ENCODE measurements at regions not wholly inside any gene's neighbourhood (a gene's known extent, or its start where the extent isn't known, plus 50 kb on each side); places are given as distances from the start of the nearest gene placed in this dataset.

- Mint-ChIP-seq H3K36me3 (ENCODE audit: insufficient read depth, unreplicated experiment) (no peaks in the 10 kb centered on the region), H3K4me1 (ENCODE audit: insufficient read depth, unreplicated experiment) (peaks cover 20% of the 10 kb centered on the region), H3K9me3 (ENCODE audit: unreplicated experiment) (peaks cover 10% of the 10 kb centered on the region), H3K27me3 (ENCODE audit: insufficient read depth, unreplicated experiment) (no peaks in the 10 kb centered on the region), H3K4me3 (ENCODE audit: unreplicated experiment) (no peak overlapping the region), H3K27ac (ENCODE audit: low read depth, unreplicated experiment) (no peak overlapping the region)
- ChIA-PET POLR2A (no interaction called here), CTCF (no interaction called here)
- intact Hi-C loops (cut with micrococcal nuclease): no loop called here
- DNase-seq (ENCODE audit: unreplicated experiment): peak; percentile 53
- TF ChIP-seq, protein P1, sequence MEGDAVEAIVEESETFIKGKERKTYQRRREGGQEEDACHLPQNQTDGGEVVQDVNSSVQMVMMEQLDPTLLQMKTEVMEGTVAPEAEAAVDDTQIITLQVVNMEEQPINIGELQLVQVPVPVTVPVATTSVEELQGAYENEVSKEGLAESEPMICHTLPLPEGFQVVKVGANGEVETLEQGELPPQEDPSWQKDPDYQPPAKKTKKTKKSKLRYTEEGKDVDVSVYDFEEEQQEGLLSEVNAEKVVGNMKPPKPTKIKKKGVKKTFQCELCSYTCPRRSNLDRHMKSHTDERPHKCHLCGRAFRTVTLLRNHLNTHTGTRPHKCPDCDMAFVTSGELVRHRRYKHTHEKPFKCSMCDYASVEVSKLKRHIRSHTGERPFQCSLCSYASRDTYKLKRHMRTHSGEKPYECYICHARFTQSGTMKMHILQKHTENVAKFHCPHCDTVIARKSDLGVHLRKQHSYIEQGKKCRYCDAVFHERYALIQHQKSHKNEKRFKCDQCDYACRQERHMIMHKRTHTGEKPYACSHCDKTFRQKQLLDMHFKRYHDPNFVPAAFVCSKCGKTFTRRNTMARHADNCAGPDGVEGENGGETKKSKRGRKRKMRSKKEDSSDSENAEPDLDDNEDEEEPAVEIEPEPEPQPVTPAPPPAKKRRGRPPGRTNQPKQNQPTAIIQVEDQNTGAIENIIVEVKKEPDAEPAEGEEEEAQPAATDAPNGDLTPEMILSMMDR (IDR thresholded peaks at IDR 0.05; ENCODE audit: unreplicated experiment): no peak
- no TSS peak for BruUV-seq (replicated peaks)
These were observed 124.9 kb upstream of the MED13L start for GRCh38 chr12:116402163-116402939.

DNA sequence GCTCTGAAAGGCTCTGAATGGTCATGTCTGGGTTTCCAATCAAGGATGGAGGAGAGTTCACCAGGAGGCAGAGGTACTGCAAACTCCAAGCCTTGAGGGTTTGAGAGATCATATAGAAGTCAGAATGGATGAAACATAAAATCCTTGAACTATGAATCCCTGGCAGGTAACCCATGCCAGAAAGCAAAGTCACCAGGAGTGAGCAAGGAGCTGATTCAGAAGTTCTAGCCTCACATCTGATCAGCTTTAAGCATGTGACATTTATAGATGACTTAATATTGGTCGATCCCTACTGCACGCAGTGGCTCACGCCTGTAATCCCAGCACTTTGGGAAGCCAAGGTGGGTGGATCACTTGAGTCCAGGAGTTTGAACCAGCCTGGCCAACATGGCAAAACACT, 126.1 kb upstream of the MED13L start:
- CTCF ChIA-PET: interaction anchor here (0.8 kb wide), 1 partner anchor 156 kb away, joined by 4 read pairs; no protein-coding TSS in a partner anchor
- H3K36me3 Mint-ChIP-seq (ENCODE audit: insufficient read depth, unreplicated experiment): no peaks in the 10 kb centered on the region
- no peaks in the 10 kb centered on the region for H3K27me3 Mint-ChIP-seq (ENCODE audit: insufficient read depth, unreplicated experiment)
- intact Hi-C loops (cut with micrococcal nuclease): no loop called here
- no peak overlapping the region for H3K27ac Mint-ChIP-seq (ENCODE audit: low read depth, unreplicated experiment)
- TF ChIP-seq, protein P1 (IDR thresholded peaks at IDR 0.05; ENCODE audit: unreplicated experiment): no peak
- no TSS peak for BruUV-seq (replicated peaks)
- H3K9me3 Mint-ChIP-seq (ENCODE audit: unreplicated experiment): peaks cover 6% of the 10 kb centered on the region
- DNase-seq (ENCODE audit: unreplicated experiment): no peak
- H3K4me1 Mint-ChIP-seq (ENCODE audit: insufficient read depth, unreplicated experiment): peaks cover 20% of the 10 kb centered on the region
- POLR2A ChIA-PET: no interaction called here
- H3K4me3 Mint-ChIP-seq (ENCODE audit: unreplicated experiment): no peak overlapping the region

DNA sequence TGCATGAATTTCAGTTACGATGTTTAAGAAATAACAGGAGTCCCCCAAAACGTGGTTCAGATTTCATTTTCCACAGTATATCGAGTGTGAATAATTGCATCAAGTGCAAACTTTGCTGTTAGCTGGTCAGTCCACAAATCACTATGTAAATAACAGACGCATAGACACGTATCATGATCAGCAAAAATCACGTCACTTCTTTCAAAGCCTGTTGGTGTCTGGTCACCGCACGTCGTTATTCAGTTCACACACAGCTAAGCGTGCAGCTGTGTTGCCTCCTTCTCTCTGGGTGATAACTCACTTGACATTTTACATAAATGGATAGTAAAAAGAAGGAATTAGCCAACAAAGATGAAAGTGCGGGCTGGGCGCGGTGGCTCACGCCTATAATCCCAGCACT, 126.8 kb upstream of the MED13L start:
- Mint-ChIP-seq H3K27me3 (ENCODE audit: insufficient read depth, unreplicated experiment) (no peaks in the 10 kb centered on the region), H3K4me1 (ENCODE audit: insufficient read depth, unreplicated experiment) (peaks cover 20% of the 10 kb centered on the region), H3K27ac (ENCODE audit: low read depth, unreplicated experiment) (no peak overlapping the region), H3K4me3 (ENCODE audit: unreplicated experiment) (no peak overlapping the region), H3K36me3 (ENCODE audit: insufficient read depth, unreplicated experiment) (no peaks in the 10 kb centered on the region), H3K9me3 (ENCODE audit: unreplicated experiment) (no peaks in the 10 kb centered on the region)
- POLR2A ChIA-PET: no interaction called here
- DNase-seq (ENCODE audit: unreplicated experiment): no peak
- BruUV-seq (replicated peaks): no TSS peak
- CTCF ChIA-PET: no interaction called here
- TF ChIP-seq, protein P1 (IDR thresholded peaks at IDR 0.05; ENCODE audit: unreplicated experiment): no peak
- intact Hi-C loops (cut with micrococcal nuclease): no loop called here

DNA sequence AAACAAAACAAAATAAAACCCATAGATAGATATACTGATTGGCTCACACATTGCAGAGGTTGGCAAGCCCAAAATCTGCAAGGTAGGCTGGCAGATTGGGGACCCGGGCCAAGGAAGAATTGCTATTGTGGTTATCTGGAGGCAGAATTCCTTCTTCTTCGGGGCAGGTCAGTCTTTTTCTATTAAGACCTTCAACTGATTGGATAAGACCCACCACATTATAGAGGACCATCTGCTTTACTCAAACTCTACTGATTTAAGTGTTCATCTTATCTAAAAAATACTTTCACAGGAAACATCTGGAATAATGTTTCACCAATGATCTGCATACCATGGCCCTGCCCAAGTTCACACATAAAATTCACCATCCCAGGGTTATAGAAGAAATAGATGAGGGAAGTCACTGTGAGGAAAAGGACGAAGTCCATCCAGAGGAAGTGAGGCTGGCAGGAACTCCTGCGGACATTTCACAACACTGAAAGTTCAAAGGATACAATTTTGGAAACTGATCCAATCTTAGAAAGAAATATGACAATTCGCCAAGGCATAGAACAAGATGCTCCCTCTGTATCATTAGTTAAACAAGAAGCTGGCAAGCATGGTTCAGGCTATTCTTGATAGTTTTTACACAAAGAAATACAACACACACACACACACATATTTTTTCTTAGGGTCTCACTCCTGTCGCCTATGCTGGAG, 127.6 kb upstream of the MED13L start:
- no TSS peak for BruUV-seq (replicated peaks)
- DNase-seq (ENCODE audit: unreplicated experiment): no peak
- Mint-ChIP-seq H3K4me3 (ENCODE audit: unreplicated experiment) (no peak overlapping the region), H3K27me3 (ENCODE audit: insufficient read depth, unreplicated experiment) (no peaks in the 10 kb centered on the region), H3K9me3 (ENCODE audit: unreplicated experiment) (no peaks in the 10 kb centered on the region), H3K27ac (ENCODE audit: low read depth, unreplicated experiment) (no peak overlapping the region), H3K4me1 (ENCODE audit: insufficient read depth, unreplicated experiment) (peaks cover 20% of the 10 kb centered on the region), H3K36me3 (ENCODE audit: insufficient read depth, unreplicated experiment) (no peaks in the 10 kb centered on the region)
- intact Hi-C loops (cut with micrococcal nuclease): no loop called here
- CTCF ChIA-PET: interaction anchor here (1.0 to 1.8 kb wide), 3 partner anchors 12 to 175 kb away, joined by 3 to 4 read pairs (median 4); no protein-coding TSS in a partner anchor
- TF ChIP-seq, protein P1 (IDR thresholded peaks at IDR 0.05; ENCODE audit: unreplicated experiment): no peak
- POLR2A ChIA-PET: no interaction called here
